HS-5 (cell line): ENCODE measurements at regions not wholly inside any gene's neighbourhood (a gene's known extent, or its start where the extent isn't known, plus 50 kb on each side); places are given as distances from the start of the nearest gene placed in this dataset.

ENCODE experiments used
- DNase-seq: peaks from one replicate; pipeline ENCODE4 v3.0.0-alpha.2; 2012; ENCODE audit warnings: low read depth

DNA sequence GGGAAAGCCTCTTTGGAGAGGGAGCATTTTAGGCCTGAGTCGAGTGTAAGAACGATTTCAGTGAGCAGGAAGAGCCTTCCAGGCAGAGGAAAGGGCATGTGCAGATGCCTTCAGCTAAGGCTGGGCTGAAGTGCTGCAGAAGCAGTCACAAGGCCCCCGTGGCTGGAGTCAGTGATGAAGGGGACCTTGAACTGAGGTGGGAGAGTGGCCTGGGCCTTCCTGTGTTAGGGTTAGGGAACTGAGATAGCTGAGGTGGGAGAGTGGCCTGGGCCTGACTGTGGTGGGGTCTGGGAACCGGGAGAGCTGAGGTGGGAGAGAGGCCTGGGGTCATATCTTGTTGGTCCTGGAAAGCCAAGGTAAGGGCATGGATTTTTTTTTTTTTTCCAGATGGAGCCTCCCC, 50.9 kb upstream of the ETV3 start:
- DNase-seq: no peak
